GM19438 (cell line): ENCODE measurements at regions not wholly inside any gene's neighbourhood (a gene's known extent, or its start where the extent isn't known, plus 50 kb on each side); places are given as distances from the start of the nearest gene placed in this dataset.
"Not testable (repeated sequence)": the region's sequence is repeated elsewhere in the genome, so short reads cannot be mapped to it uniquely, and the experiment has no call there.

Experiments used
- ATAC-seq: cut with Tn5 transposase; IDR thresholded peaks from one replicate; pipeline ENCODE4 v1.9.1; 2021; ENCODE audit warnings: low read depth; ENCODE audit not compliant: unreplicated experiment

- not testable (repeated sequence) for ATAC-seq
Measured at GRCh38 chr18:1097991-1098735, 193.5 kb downstream of the ADCYAP1 start.

- ATAC-seq = no peak
Measured at GRCh38 chr18:1102848-1103247, 198.2 kb downstream of the ADCYAP1 start.

- ATAC-seq = no peak
Measured at GRCh38 chr18:1103537-1103936, 198.9 kb downstream of the ADCYAP1 start.

GRCh38 chr18:1104181-1104881 is 199.7 kb downstream of the ADCYAP1 start:
- no peak for ATAC-seq

GRCh38 chr18:1124495-1124894 is 219.8 kb downstream of the ADCYAP1 start:
- no peak for ATAC-seq

- no peak for ATAC-seq
Measured at GRCh38 chr18:1133541-1133940, 228.9 kb downstream of the ADCYAP1 start.

- ATAC-seq = no peak
Measured at GRCh38 chr18:1147730-1148129, 243.1 kb downstream of the ADCYAP1 start.

- ATAC-seq = no peak
Measured at GRCh38 chr18:1149709-1150108, 245.0 kb downstream of the ADCYAP1 start.

- no peak for ATAC-seq
Measured at GRCh38 chr18:1150344-1150743, 245.7 kb downstream of the ADCYAP1 start.

GRCh38 chr18:1152958-1153357 is 248.3 kb downstream of the ADCYAP1 start:
- not testable (repeated sequence) for ATAC-seq

GRCh38 chr18:1173593-1173992 is 268.9 kb downstream of the ADCYAP1 start:
- no peak for ATAC-seq

GRCh38 chr18:1177232-1177631 is 272.6 kb downstream of the ADCYAP1 start:
- no peak for ATAC-seq

GRCh38 chr18:1191341-1191740 is 286.7 kb downstream of the ADCYAP1 start:
- ATAC-seq = no peak

- no peak for ATAC-seq
Measured at GRCh38 chr18:1213126-1213525, 308.5 kb downstream of the ADCYAP1 start.

GRCh38 chr18:1222880-1223279 is 318.2 kb downstream of the ADCYAP1 start:
- ATAC-seq = no peak

- no peak for ATAC-seq
Measured at GRCh38 chr18:1227025-1227424, 322.4 kb downstream of the ADCYAP1 start.

- no peak for ATAC-seq
Measured at GRCh38 chr18:1229634-1230033, 325.0 kb downstream of the ADCYAP1 start.

GRCh38 chr18:1232867-1233266 is 328.2 kb downstream of the ADCYAP1 start:
- no peak for ATAC-seq

- ATAC-seq = no peak
Measured at GRCh38 chr18:1240701-1241100, 336.0 kb downstream of the ADCYAP1 start.

GRCh38 chr18:1244397-1245122 is 339.9 kb downstream of the ADCYAP1 start:
- no peak for ATAC-seq

GRCh38 chr18:1246827-1247226 is 342.2 kb downstream of the ADCYAP1 start:
- no peak for ATAC-seq
